GM12872 (cell line): ENCODE measurements at regions not wholly inside any gene's neighbourhood (a gene's known extent, or its start where the extent isn't known, plus 50 kb on each side); places are given as distances from the start of the nearest gene placed in this dataset.

Source experiments
- CTCF ChIP-seq: IDR thresholded peaks from 3 replicates; pipeline ENCODE4 v1.5.1; 2011; ENCODE audit warnings: low read depth, mild to moderate bottlenecking, low read length, moderate library complexity; ENCODE audit not compliant: insufficient read depth

GRCh38 chr1:58045094-58045705, 501.3 kb downstream of the OMA1 start:
- no peak for TF ChIP-seq CTCF

DNA sequence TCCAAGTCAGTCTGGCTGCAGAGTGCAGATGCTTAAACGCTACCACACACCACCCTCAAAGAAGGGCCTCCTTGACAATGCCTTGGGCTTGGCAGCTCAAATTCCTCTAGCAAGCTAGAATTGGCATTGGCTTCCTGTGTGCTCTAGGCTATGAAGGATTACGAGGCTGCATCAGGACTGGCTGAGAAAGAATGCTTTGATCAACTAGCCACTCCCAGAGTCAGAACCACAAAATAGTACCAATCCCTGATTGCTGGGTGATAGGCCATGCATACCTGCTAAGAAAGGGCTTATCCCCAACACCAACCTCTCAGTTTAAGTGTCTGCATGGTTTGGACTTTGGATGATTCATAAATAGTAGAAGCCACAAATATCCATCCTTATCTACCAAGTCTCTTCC, 504.9 kb downstream of the OMA1 start:
- no peak for TF ChIP-seq CTCF

GRCh38 chr1:58038574-58038973, 508.0 kb downstream of the OMA1 start:
- TF ChIP-seq CTCF = no peak

- 0 out of 3 replicates have a peak, but pooled peaks have one; percentile 8 for TF ChIP-seq CTCF
Measured at GRCh38 chr1:58035523-58035922, 511.0 kb downstream of the OMA1 start.

DNA sequence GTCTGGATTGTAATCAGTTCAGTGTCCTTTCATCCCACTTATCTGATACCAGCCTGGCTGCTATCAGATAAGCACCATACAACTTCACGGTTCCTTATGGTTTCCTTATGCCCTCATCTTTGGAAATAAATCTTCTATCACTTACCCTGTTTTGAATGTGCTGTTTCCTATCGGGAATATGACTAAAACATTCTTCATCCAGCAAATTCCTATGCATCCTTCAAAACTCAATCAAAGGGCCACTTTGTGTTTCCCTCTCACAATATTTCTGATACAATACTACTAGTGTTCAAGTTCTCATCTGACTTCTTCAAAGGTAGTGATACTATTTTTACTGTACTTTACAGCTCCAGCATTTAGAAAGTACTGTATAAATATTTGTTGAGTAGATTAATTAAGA, 513.2 kb downstream of the OMA1 start:
- TF ChIP-seq CTCF = no peak

DNA sequence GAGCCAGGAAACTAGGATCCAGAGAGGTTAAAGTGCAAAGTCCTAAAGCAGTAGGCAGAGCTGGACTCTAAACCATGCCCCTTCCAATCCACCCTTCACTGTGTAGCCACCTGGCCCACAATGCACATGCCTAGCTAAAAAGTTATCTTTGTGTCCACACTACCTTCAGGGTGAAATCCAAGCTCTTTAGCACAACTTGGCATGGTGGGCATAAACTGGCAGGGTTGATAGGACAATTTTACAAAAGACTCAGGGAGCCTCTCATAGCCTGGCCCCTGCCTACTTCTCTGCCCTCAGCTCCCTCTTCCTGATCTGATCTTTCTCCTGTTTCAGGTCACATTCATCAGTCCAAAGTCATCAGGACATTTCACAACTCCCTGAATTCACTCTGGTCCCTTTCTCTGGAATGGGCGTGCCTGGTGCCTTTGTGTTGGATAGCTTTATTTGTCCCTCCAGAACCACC, 513.9 kb downstream of the OMA1 start:
- TF ChIP-seq CTCF = no peak

GRCh38 chr1:58031416-58031815, 515.1 kb downstream of the OMA1 start:
- TF ChIP-seq CTCF = no peak
